ENCODE measurements at regions not wholly inside any gene's neighbourhood (a gene's known extent, or its start where the extent isn't known, plus 50 kb on each side); places are given as distances from the start of the nearest gene placed in this dataset.
"Not testable (repeated sequence)": the region's sequence is repeated elsewhere in the genome, so short reads cannot be mapped to it uniquely, and the experiment has no call there.

- in situ Hi-C loops (cut with MboI; ENCODE audit: low sequenced_read_pairs), result no loop called here
Measured at GRCh38 chr3:182487143-182487542, 306.2 kb upstream of the ATP11B start.

GRCh38 chr3:182487611-182488010 is 305.7 kb upstream of the ATP11B start:
- in situ Hi-C loops (cut with MboI; ENCODE audit: low sequenced_read_pairs), result no loop called here

- in situ Hi-C loops (cut with MboI; ENCODE audit: low sequenced_read_pairs), result no loop called here
Measured at GRCh38 chr3:182490596-182491491, 302.5 kb upstream of the ATP11B start.

DNA sequence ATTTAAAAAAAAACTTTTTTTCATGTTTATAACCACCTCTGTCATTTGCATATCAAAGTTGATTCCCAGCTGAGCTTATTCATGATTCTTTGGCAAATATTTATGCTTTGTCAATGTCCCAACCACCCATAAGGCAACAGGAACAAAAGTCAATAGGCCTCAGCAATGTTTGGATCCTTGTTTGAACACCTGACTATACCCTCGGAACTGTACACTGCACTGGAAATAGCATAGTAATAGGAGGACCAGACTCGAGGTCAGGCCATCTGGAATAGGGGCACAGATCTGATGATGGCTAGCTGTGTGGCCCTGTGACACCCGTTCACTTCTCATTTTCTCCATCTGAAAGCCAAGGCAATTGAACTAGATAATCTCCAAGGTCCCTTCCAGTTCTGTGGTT is 301.7 kb upstream of the ATP11B start:
- in situ Hi-C loops (cut with MboI; ENCODE audit: low sequenced_read_pairs), result no loop called here

DNA sequence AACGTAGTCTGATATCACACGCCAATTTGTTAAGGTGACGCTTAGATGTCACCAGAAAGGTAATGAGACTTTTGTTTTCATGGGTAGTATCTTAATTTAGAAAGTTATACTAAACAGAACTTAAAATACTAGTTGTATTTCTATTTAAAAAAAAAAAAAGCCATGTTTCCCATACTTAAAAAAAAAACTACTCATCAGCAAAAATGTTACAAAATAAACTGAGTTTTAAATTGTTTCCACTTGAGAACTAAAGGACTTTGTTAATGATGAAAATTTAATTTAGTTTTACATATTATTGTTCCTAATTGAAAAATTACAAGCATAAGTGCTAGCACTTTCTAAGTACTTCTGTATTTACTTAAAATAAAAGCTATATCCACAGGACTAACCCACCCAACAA is 300.8 kb upstream of the ATP11B start:
- in situ Hi-C loops (cut with MboI; ENCODE audit: low sequenced_read_pairs), result no loop called here

GRCh38 chr3:182500289-182500688 is 293.0 kb upstream of the ATP11B start:
- in situ Hi-C loops (cut with MboI; ENCODE audit: low sequenced_read_pairs), result no loop called here

DNA sequence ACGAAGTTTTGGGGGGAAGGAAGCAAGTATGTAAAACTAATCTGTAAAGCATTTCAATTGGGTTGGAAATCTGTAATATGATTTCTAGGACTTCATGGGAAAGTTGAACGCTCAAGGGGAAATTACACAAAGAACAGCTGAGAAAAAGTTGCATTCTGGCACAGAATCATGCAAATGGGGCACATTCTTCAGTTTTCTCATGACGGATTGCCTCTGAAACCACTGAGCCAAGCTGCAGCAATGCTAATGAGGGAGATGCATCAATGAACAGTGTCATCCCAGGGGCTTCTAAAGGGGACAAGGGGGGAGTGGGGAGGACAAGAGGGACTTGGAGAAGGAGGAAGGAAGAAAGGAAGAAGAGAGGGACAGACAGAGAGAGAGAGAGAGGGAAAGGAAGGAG is 291.4 kb upstream of the ATP11B start:
- in situ Hi-C loops (cut with MboI; ENCODE audit: low sequenced_read_pairs), result no loop called here

- in situ Hi-C loops (cut with MboI; ENCODE audit: low sequenced_read_pairs), result no loop called here
Measured at GRCh38 chr3:182503401-182503800, 289.9 kb upstream of the ATP11B start.

DNA sequence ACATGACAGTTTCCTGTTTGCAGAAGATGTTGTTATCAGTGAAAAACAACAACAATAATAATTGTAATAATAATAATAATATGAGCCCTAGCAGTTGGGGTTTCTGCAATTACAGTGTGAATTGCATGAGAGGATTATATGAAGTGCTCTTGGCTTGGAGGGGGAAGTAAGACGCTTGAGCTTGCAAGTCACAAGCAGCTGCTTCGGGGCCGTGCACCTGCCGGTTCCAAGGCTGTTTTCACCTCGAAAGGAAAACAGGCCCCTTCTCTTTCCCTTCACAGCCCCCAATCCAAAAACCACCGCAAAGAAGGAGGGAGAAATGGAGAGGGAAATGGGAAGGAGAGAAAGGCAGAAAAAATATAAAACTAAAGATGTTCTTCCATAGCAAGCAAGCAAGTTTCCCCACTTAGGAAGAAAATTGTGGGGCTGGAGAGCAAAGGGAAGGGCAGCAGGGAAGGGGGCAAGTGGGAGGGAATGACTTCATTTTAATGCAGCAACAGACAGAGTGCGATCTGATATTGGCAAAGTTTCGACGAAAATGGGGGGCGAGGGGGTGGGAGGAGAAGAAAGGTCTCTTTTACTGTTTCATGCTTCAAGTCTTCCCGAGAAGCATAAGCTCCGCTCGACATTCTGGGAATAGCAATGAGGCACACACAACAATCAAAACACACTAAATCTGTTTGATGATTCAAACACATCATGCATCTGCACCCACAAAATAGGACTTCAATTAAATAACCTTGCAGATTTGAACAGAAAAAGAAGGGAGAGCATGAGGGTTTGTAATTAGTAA is 284.2 kb upstream of the ATP11B start:
- in situ Hi-C loops (cut with MboI; ENCODE audit: low sequenced_read_pairs), result no loop called here

DNA sequence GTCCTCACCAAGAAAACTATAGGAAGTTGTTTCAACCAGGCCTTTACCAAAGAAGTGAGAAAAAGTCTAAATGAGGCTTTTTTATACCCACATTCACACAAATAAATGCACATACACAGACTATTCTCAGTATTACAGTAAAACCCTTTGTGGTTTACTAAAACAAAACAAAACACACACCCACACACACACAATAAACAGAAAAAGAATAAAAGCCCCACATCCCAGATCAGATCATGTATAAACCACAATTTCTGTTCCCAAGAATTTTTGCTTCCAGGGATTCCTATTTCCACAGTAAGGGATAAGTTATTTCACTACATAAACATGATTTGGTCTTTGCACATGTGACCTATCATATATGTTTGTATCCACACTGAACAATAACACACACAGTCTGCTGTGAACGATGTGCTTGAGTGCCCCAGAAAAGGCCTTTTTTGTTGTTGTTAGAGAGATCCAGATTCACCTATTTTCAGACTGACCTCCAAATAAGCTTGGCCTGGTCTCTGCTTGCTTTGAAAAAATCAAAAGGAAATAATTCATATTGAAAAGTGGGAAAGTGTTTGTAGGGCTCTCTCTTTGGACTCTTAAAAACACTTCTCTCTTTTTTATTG is 283.4 kb upstream of the ATP11B start:
- in situ Hi-C loops (cut with MboI; ENCODE audit: low sequenced_read_pairs), result no loop called here

GRCh38 chr3:182514236-182514964 is 278.9 kb upstream of the ATP11B start:
- in situ Hi-C loops (cut with MboI; ENCODE audit: low sequenced_read_pairs), result no loop called here

DNA sequence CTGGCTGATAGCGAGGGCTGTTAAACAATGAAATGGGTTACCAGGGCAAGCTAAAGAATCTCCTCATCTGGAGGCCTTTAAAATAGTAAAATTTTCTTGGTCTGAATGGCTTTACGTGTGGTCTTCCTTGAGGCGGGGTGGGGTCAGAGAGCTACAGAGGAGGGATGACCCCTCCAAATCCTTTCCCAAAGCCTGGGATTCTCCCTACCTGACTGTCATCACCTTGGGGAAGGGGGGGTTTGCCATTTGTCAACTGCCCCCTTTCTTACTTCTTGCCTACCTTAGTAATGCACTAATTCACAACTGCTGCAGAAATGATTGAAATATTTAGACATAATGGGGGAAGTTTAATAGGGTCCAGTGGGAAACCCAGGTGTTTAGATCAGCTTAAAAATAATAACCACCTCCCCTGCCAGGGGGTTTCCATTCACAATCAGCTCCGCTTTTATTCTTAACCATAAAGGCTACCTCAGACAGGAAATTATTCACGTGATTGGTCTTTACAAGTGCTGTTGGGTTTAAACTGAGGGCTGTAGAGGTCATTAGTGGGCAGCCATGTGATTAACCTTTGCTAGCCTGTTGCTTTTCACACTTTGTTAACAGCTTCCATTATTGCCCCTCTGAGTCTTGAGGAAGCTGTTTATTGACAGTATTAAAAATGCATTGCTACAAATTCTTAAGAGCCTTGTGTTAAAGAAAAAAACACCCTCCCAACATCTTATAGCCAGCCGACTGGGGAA is 276.5 kb upstream of the ATP11B start:
- in situ Hi-C loops (cut with MboI; ENCODE audit: low sequenced_read_pairs), result no loop called here

GRCh38 chr3:182519569-182519968 is 273.7 kb upstream of the ATP11B start:
- in situ Hi-C loops (cut with MboI; ENCODE audit: low sequenced_read_pairs), result no loop called here

GRCh38 chr3:182521339-182521738 is 272.0 kb upstream of the ATP11B start:
- in situ Hi-C loops (cut with MboI; ENCODE audit: low sequenced_read_pairs), result no loop called here

- in situ Hi-C loops (cut with MboI; ENCODE audit: low sequenced_read_pairs), result not testable (repeated sequence)
Measured at GRCh38 chr3:182523424-182523823, 269.9 kb upstream of the ATP11B start.

DNA sequence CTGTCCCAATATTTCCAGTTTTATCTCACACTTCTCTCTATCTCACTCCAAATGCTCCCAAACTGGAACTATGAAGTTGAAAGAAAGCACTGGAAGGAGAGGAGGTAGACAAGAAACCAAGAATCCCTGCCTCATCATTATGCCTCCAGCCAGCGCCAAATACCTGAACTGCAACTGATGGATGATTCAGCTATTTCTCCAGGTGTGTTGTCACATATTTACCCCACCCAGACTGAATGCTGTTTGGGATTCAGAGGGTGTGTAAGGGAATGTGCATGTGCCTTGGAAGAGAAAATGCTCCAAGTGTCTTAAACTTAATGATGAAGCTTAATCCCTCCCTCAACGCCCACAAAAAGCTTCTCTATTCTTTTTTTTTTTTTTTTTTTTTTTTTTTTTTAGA is 269.5 kb upstream of the ATP11B start:
- in situ Hi-C loops (cut with MboI; ENCODE audit: low sequenced_read_pairs), result no loop called here

DNA sequence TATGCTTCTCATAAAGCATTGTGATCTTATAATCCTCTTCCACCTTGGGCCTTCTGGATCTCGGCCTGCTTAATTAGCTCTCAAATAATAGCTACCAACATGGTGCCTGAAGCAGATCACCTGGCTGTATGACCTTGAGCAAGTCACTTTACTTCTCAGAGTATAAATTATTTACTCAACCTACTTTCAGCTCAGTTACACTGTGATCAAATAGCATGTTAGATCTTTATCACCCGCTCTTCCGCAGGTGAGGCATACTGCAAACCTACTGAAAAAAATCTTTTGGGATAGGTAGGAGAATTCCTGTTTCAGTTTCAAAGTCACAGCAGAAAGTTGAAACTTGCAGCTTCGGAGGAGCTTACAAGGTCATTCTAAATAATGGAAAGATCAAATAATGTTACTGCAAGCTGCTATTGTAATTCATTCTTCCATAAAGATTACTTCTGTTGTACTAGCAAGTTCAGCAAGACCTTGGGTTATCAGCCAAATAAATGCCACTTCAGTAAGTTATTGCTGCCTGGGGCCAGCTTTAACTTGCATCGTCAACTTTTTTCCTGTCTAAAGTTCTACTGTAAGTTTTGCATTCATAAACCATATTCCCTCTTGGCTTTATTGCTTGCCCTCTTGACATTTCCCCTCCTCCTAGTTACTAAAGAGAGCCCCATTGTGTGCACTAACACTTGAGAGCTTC is 268.4 kb upstream of the ATP11B start:
- in situ Hi-C loops (cut with MboI; ENCODE audit: low sequenced_read_pairs), result no loop called here

DNA sequence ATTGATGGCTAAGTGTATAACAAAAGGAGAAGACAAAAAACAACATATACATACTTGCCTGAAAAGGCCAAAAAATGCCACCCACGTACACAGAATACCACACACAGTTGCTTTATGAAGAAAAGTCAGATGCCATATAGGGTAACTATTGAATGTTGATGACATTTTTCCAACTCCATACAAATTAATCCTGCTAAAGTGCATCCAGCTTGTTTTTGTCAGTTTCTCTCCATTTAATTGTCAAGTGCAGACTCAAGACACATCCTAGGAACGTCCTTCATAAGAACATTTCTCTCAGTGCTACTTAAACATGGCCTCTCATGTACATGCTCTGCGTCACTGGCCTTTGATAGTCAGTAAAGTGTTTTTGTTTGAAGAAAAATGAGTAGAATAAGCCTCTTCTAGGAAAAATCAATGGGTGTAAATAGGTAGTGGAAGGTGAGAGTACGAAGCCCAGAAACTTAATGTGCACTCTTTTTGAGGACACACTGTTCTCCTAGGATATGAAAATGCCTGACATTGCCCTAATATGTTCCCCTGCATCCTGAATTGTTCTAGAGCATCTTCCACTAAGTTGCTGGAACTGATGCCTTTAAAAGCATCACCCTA is 267.4 kb upstream of the ATP11B start:
- in situ Hi-C loops (cut with MboI; ENCODE audit: low sequenced_read_pairs), result no loop called here

GRCh38 chr3:182527745-182528144 is 265.6 kb upstream of the ATP11B start:
- in situ Hi-C loops (cut with MboI; ENCODE audit: low sequenced_read_pairs), result no loop called here
